H1 (cell line): ENCODE measurements at regions not wholly inside any gene's neighbourhood (a gene's known extent, or its start where the extent isn't known, plus 50 kb on each side); places are given as distances from the start of the nearest gene placed in this dataset.

ENCODE experiments used
- BACH1 ChIP-seq: IDR thresholded peaks from 2 replicates; pipeline ENCODE4 v1.6.1; 2012; ENCODE audit warnings: low read length, improper control_type of control experiment
- EGR1 ChIP-seq: IDR thresholded peaks from 2 replicates; pipeline ENCODE4 v1.6.1; 2011; ENCODE audit warnings: low read depth, low read length, borderline replicate concordance
- HDAC2 ChIP-seq, 2 experiments: fragments of 300-600 bp in 1 of 2; sonication (generic) in 1 of 2; IDR thresholded peaks; 2 replicates each; pipeline ENCODE4 v1.6.1; 2011 to 2012; ENCODE audit warnings: low read depth in 2 of 2, low read length in 2 of 2, mild to moderate bottlenecking in 2 of 2, moderate library complexity in 2 of 2, borderline replicate concordance in 1 of 2, inconsistent platforms in 1 of 2
- RAD21 ChIP-seq, 2 experiments: IDR thresholded peaks in 1 of 2; conservative IDR thresholded peaks in 1 of 2; 2 replicates each; pipeline ENCODE4 v1.6.1; 2011; ENCODE audit warnings: low read depth in 2 of 2, low read length in 2 of 2, improper control_type of control experiment in 1 of 2, inconsistent platforms in 1 of 2, mild to moderate bottlenecking in 1 of 2, moderate library complexity in 1 of 2
- RXRA ChIP-seq: IDR thresholded peaks from 2 replicates; pipeline ENCODE4 v1.6.1; 2011; ENCODE audit warnings: low read depth, mild to moderate bottlenecking, low read length, moderate library complexity; ENCODE audit not compliant: insufficient read depth
- SP2 ChIP-seq: IDR thresholded peaks from 2 replicates; pipeline ENCODE4 v1.6.1; 2012; ENCODE audit warnings: mild to moderate bottlenecking, low read length, inconsistent platforms

- TF ChIP-seq HDAC2 (IDR thresholded peaks at IDR 0.05; ENCODE audit: borderline replicate concordance in 1 of 2, low read depth in 2 of 2, low read length in 2 of 2) (no peak), RAD21 (IDR thresholded peaks at IDR 0.05 in 1 of 2, conservative IDR thresholded peaks at IDR 0.05 in 1 of 2; ENCODE audit: low read depth in 2 of 2, low read length in 2 of 2) (no peak), SP2 (no peak), RXRA (no peak), EGR1 (no peak), BACH1 (no peak)
Measured at GRCh38 chr1:30597711-30598110, 125.7 kb downstream of the MATN1 start (continued).
